ENCODE measurements at regions not wholly inside any gene's neighbourhood (a gene's known extent, or its start where the extent isn't known, plus 50 kb on each side); places are given as distances from the start of the nearest gene placed in this dataset.
"Not testable (repeated sequence)": the region's sequence is repeated elsewhere in the genome, so short reads cannot be mapped to it uniquely, and the experiment has no call there.

- no peaks in the 10 kb centered on the region for H3K9me3 ChIP-seq (replicated peaks; ENCODE audit: control insufficient read depth, low read depth, low read length)
- H3K4me3 ChIP-seq (ENCODE audit: low read length): no peak overlapping the region
- H3K27me3 ChIP-seq (ENCODE audit: control insufficient read depth, insufficient read depth, low read length): peaks cover 2% of the 10 kb centered on the region
- DNase-seq: no peak
- H3K36me3 ChIP-seq (ENCODE audit: control insufficient read depth, insufficient read depth, low read length): no peaks in the 10 kb centered on the region
- H3K4me1 ChIP-seq (ENCODE audit: control insufficient read depth, insufficient read depth, low read length): peaks cover 19% of the 10 kb centered on the region
- H3K27ac ChIP-seq (ENCODE audit: low read length): no peak overlapping the region
- WGBS (ENCODE audit: insufficient coverage): 69% methylated on average over 4 of the region's 7 CpGs
These were observed 223.1 kb downstream of the NPHP4 start for GRCh38 chr1:5769146-5769545.

- H3K36me3 ChIP-seq (ENCODE audit: control insufficient read depth, insufficient read depth, low read length): no peaks in the 10 kb centered on the region
- no peaks in the 10 kb centered on the region for H3K9me3 ChIP-seq (replicated peaks; ENCODE audit: control insufficient read depth, low read depth, low read length)
- 61% methylated on average over 10 of the region's 10 CpGs for WGBS (ENCODE audit: insufficient coverage)
- H3K27me3 ChIP-seq (ENCODE audit: control insufficient read depth, insufficient read depth, low read length): peaks cover 2% of the 10 kb centered on the region
- H3K4me3 ChIP-seq (ENCODE audit: low read length): no peak overlapping the region
- DNase-seq: no peak
- no peak overlapping the region for H3K27ac ChIP-seq (ENCODE audit: low read length)
- peaks cover 24% of the 10 kb centered on the region for H3K4me1 ChIP-seq (ENCODE audit: control insufficient read depth, insufficient read depth, low read length)
These were observed 224.2 kb downstream of the NPHP4 start for GRCh38 chr1:5768014-5768413.

- H3K36me3 ChIP-seq (ENCODE audit: control insufficient read depth, insufficient read depth, low read length); H3K27ac ChIP-seq (ENCODE audit: low read length); H3K27me3 ChIP-seq (ENCODE audit: control insufficient read depth, insufficient read depth, low read length); DNase-seq; H3K9me3 ChIP-seq (replicated peaks; ENCODE audit: control insufficient read depth, low read depth, low read length); H3K4me3 ChIP-seq (ENCODE audit: low read length): not testable (repeated sequence)
- H3K4me1 ChIP-seq (ENCODE audit: control insufficient read depth, insufficient read depth, low read length): peaks cover 24% of the 10 kb centered on the region
- 83% methylated on average over 2 of the region's 12 CpGs for WGBS (ENCODE audit: insufficient coverage)
These were observed 225.2 kb downstream of the NPHP4 start for GRCh38 chr1:5766996-5767395.

- Histone ChIP-seq H3K27ac (ENCODE audit: low read length) (no peak overlapping the region), H3K9me3 (replicated peaks; ENCODE audit: control insufficient read depth, low read depth, low read length) (no peaks in the 10 kb centered on the region), H3K4me3 (ENCODE audit: low read length) (no peak overlapping the region), H3K27me3 (ENCODE audit: control insufficient read depth, insufficient read depth, low read length) (peaks cover 2% of the 10 kb centered on the region), H3K36me3 (ENCODE audit: control insufficient read depth, insufficient read depth, low read length) (no peaks in the 10 kb centered on the region), H3K4me1 (ENCODE audit: control insufficient read depth, insufficient read depth, low read length) (peaks cover 24% of the 10 kb centered on the region)
- DNase-seq: no peak
- 67% methylated on average over 13 of the region's 17 CpGs for WGBS (ENCODE audit: insufficient coverage)
These were observed 226.0 kb downstream of the NPHP4 start for GRCh38 chr1:5765997-5766913.

GRCh38 chr1:5765483-5765882 is 226.7 kb downstream of the NPHP4 start:
- peak; percentile 31 for DNase-seq
- 7% methylated on average over 3 of the region's 5 CpGs for WGBS (ENCODE audit: insufficient coverage)
- Histone ChIP-seq H3K4me3 (ENCODE audit: low read length) (no peak overlapping the region), H3K27ac (ENCODE audit: low read length) (no peak overlapping the region), H3K27me3 (ENCODE audit: control insufficient read depth, insufficient read depth, low read length) (peaks cover 2% of the 10 kb centered on the region), H3K4me1 (ENCODE audit: control insufficient read depth, insufficient read depth, low read length) (peaks cover 16% of the 10 kb centered on the region), H3K36me3 (ENCODE audit: control insufficient read depth, insufficient read depth, low read length) (no peaks in the 10 kb centered on the region), H3K9me3 (replicated peaks; ENCODE audit: control insufficient read depth, low read depth, low read length) (no peaks in the 10 kb centered on the region)

GRCh38 chr1:5764959-5765358 is 227.3 kb downstream of the NPHP4 start:
- Histone ChIP-seq H3K27me3 (ENCODE audit: control insufficient read depth, insufficient read depth, low read length) (peaks cover 2% of the 10 kb centered on the region), H3K9me3 (replicated peaks; ENCODE audit: control insufficient read depth, low read depth, low read length) (no peaks in the 10 kb centered on the region), H3K4me3 (ENCODE audit: low read length) (no peak overlapping the region), H3K4me1 (ENCODE audit: control insufficient read depth, insufficient read depth, low read length) (peaks cover 16% of the 10 kb centered on the region), H3K27ac (ENCODE audit: low read length) (no peak overlapping the region), H3K36me3 (ENCODE audit: control insufficient read depth, insufficient read depth, low read length) (no peaks in the 10 kb centered on the region)
- DNase-seq: no peak
- 89% methylated on average over 7 of the region's 10 CpGs for WGBS (ENCODE audit: insufficient coverage)

GRCh38 chr1:5764464-5764863 is 227.8 kb downstream of the NPHP4 start:
- Histone ChIP-seq H3K4me3 (ENCODE audit: low read length) (no peak overlapping the region), H3K27ac (ENCODE audit: low read length) (no peak overlapping the region), H3K27me3 (ENCODE audit: control insufficient read depth, insufficient read depth, low read length) (peaks cover 2% of the 10 kb centered on the region), H3K36me3 (ENCODE audit: control insufficient read depth, insufficient read depth, low read length) (no peaks in the 10 kb centered on the region), H3K9me3 (replicated peaks; ENCODE audit: control insufficient read depth, low read depth, low read length) (no peaks in the 10 kb centered on the region), H3K4me1 (ENCODE audit: control insufficient read depth, insufficient read depth, low read length) (peaks cover 16% of the 10 kb centered on the region)
- DNase-seq: no peak
- WGBS (ENCODE audit: insufficient coverage): 25% methylated on average over 7 of the region's 8 CpGs

- WGBS (ENCODE audit: insufficient coverage): 44% methylated on average over 5 of the region's 8 CpGs
- Histone ChIP-seq H3K36me3 (ENCODE audit: control insufficient read depth, insufficient read depth, low read length) (no peaks in the 10 kb centered on the region), H3K4me1 (ENCODE audit: control insufficient read depth, insufficient read depth, low read length) (peaks cover 18% of the 10 kb centered on the region), H3K27me3 (ENCODE audit: control insufficient read depth, insufficient read depth, low read length) (peaks cover 2% of the 10 kb centered on the region), H3K9me3 (replicated peaks; ENCODE audit: control insufficient read depth, low read depth, low read length) (no peaks in the 10 kb centered on the region), H3K4me3 (ENCODE audit: low read length) (no peak overlapping the region), H3K27ac (ENCODE audit: low read length) (no peak overlapping the region)
- DNase-seq: peak; percentile 54
These were observed 228.4 kb downstream of the NPHP4 start for GRCh38 chr1:5763696-5764370.

GRCh38 chr1:5758859-5759578 is 233.2 kb downstream of the NPHP4 start:
- H3K27ac ChIP-seq (ENCODE audit: low read length): no peak overlapping the region
- H3K4me1 ChIP-seq (ENCODE audit: control insufficient read depth, insufficient read depth, low read length): peaks cover 8% of the 10 kb centered on the region
- no peak for DNase-seq
- peaks cover 3% of the 10 kb centered on the region for H3K27me3 ChIP-seq (ENCODE audit: control insufficient read depth, insufficient read depth, low read length)
- 73% methylated on average over 17 of the region's 19 CpGs for WGBS (ENCODE audit: insufficient coverage)
- H3K4me3 ChIP-seq (ENCODE audit: low read length): no peak overlapping the region
- H3K9me3 ChIP-seq (replicated peaks; ENCODE audit: control insufficient read depth, low read depth, low read length): no peaks in the 10 kb centered on the region
- H3K36me3 ChIP-seq (ENCODE audit: control insufficient read depth, insufficient read depth, low read length): no peaks in the 10 kb centered on the region
